ENCODE measurements at regions not wholly inside any gene's neighbourhood (a gene's known extent, or its start where the extent isn't known, plus 50 kb on each side); places are given as distances from the start of the nearest gene placed in this dataset.
"Not testable (repeated sequence)": the region's sequence is repeated elsewhere in the genome, so short reads cannot be mapped to it uniquely, and the experiment has no call there.

GRCh38 chr14:82911930-82912329 lies 1378.3 kb upstream of the SEL1L start:
- Histone ChIP-seq H3K36me3 (ENCODE audit: control insufficient read depth in 2 of 2, insufficient read depth in 2 of 2, low read length in 1 of 2) (no peaks in the 10 kb centered on the region), H3K9me3 (ENCODE audit: control insufficient read depth in 2 of 2, insufficient read depth in 1 of 2, low read length in 1 of 2) (no peaks in the 10 kb centered on the region), H3K4me3 (ENCODE audit: low read length in 2 of 2) (no peak overlapping the region), H3K4me1 (ENCODE audit: control insufficient read depth in 2 of 2, insufficient read depth in 2 of 2, low read length in 2 of 2) (no peaks in the 10 kb centered on the region), H3K27ac (ENCODE audit: low read depth in 1 of 2, low read length in 1 of 2) (no peak overlapping the region), H3K27me3 (ENCODE audit: control insufficient read depth in 2 of 2, insufficient read depth in 1 of 2, low read length in 1 of 2) (no peaks in the 10 kb centered on the region)
- no peak for DNase-seq (ENCODE audit: low read depth in 6 of 9, low spot score in 9 of 9)
- 73% methylated on average over 2 of the region's 2 CpGs for WGBS

- Histone ChIP-seq H3K4me1 (ENCODE audit: control insufficient read depth in 2 of 2, insufficient read depth in 2 of 2, low read length in 2 of 2) (no peaks in the 10 kb centered on the region), H3K27ac (ENCODE audit: low read depth in 1 of 2, low read length in 1 of 2) (no peak overlapping the region)
Observed at GRCh38 chr14:82913396-82913795, 1379.7 kb upstream of the SEL1L start.

GRCh38 chr14:82915381-82915780 lies 1381.7 kb upstream of the SEL1L start:
- Histone ChIP-seq H3K4me1 (ENCODE audit: control insufficient read depth in 2 of 2, insufficient read depth in 2 of 2, low read length in 2 of 2) (no peaks in the 10 kb centered on the region), H3K9me3 (ENCODE audit: control insufficient read depth in 2 of 2, insufficient read depth in 1 of 2, low read length in 1 of 2) (peaks cover 0 to 1% of the 10 kb centered on the region in 2 donors), H3K36me3 (ENCODE audit: control insufficient read depth in 2 of 2, insufficient read depth in 2 of 2, low read length in 1 of 2) (no peaks in the 10 kb centered on the region), H3K27me3 (ENCODE audit: control insufficient read depth in 2 of 2, insufficient read depth in 1 of 2, low read length in 1 of 2) (no peaks in the 10 kb centered on the region), H3K27ac (ENCODE audit: low read depth in 1 of 2, low read length in 1 of 2) (no peak overlapping the region), H3K4me3 (ENCODE audit: low read length in 2 of 2) (no peak overlapping the region)
- WGBS, result 71% methylated on average over 3 of the region's 3 CpGs
- no peak for DNase-seq (ENCODE audit: low read depth in 6 of 9, low spot score in 9 of 9)

More at GRCh38 chr14:82913396-82913795, 1379.7 kb upstream of the SEL1L start:
- no peak overlapping the region for H3K4me3 ChIP-seq (ENCODE audit: low read length in 2 of 2)
- DNase-seq (ENCODE audit: low read depth in 6 of 9, low spot score in 9 of 9), result no peak
- H3K9me3 ChIP-seq (ENCODE audit: control insufficient read depth in 2 of 2, insufficient read depth in 1 of 2, low read length in 1 of 2), result no peaks in the 10 kb centered on the region
- no peaks in the 10 kb centered on the region for H3K27me3 ChIP-seq (ENCODE audit: control insufficient read depth in 2 of 2, insufficient read depth in 1 of 2, low read length in 1 of 2)
- no peaks in the 10 kb centered on the region for H3K36me3 ChIP-seq (ENCODE audit: control insufficient read depth in 2 of 2, insufficient read depth in 2 of 2, low read length in 1 of 2)

GRCh38 chr14:82935691-82936090 lies 1402.0 kb upstream of the SEL1L start:
- DNase-seq (ENCODE audit: low read depth in 6 of 9, low spot score in 9 of 9), result no peak
- Histone ChIP-seq H3K27ac (ENCODE audit: low read depth in 1 of 2, low read length in 1 of 2) (no peak overlapping the region), H3K27me3 (ENCODE audit: control insufficient read depth in 2 of 2, insufficient read depth in 1 of 2, low read length in 1 of 2) (no peaks in the 10 kb centered on the region), H3K9me3 (ENCODE audit: control insufficient read depth in 2 of 2, insufficient read depth in 1 of 2, low read length in 1 of 2) (no peaks in the 10 kb centered on the region), H3K36me3 (ENCODE audit: control insufficient read depth in 2 of 2, insufficient read depth in 2 of 2, low read length in 1 of 2) (no peaks in the 10 kb centered on the region), H3K4me3 (ENCODE audit: low read length in 2 of 2) (no peak overlapping the region), H3K4me1 (ENCODE audit: control insufficient read depth in 2 of 2, insufficient read depth in 2 of 2, low read length in 2 of 2) (no peaks in the 10 kb centered on the region)
- 98% methylated on average over 1 of the region's 1 CpG for WGBS

- no peak overlapping the region for H3K27ac ChIP-seq (ENCODE audit: low read depth in 1 of 2, low read length in 1 of 2)
- no peaks in the 10 kb centered on the region for H3K9me3 ChIP-seq (ENCODE audit: control insufficient read depth in 2 of 2, insufficient read depth in 1 of 2, low read length in 1 of 2)
- no peaks in the 10 kb centered on the region for H3K27me3 ChIP-seq (ENCODE audit: control insufficient read depth in 2 of 2, insufficient read depth in 1 of 2, low read length in 1 of 2)
- no peak overlapping the region for H3K4me3 ChIP-seq (ENCODE audit: low read length in 2 of 2)
- H3K36me3 ChIP-seq (ENCODE audit: control insufficient read depth in 2 of 2, insufficient read depth in 2 of 2, low read length in 1 of 2), result no peaks in the 10 kb centered on the region
- no peak for DNase-seq (ENCODE audit: low read depth in 6 of 9, low spot score in 9 of 9)
- H3K4me1 ChIP-seq (ENCODE audit: control insufficient read depth in 2 of 2, insufficient read depth in 2 of 2, low read length in 2 of 2), result no peaks in the 10 kb centered on the region
Observed at GRCh38 chr14:82951171-82951570, 1417.5 kb upstream of the SEL1L start.

GRCh38 chr14:82963756-82964155 lies 1430.1 kb upstream of the SEL1L start:
- no peak for DNase-seq (ENCODE audit: low read depth in 6 of 9, low spot score in 9 of 9)
- 93% methylated on average over 2 of the region's 2 CpGs for WGBS

GRCh38 chr14:82987502-82988124 lies 1454.0 kb upstream of the SEL1L start:
- no peaks in the 10 kb centered on the region for H3K9me3 ChIP-seq (ENCODE audit: control insufficient read depth in 2 of 2, insufficient read depth in 1 of 2, low read length in 1 of 2)
- no peak overlapping the region for H3K27ac ChIP-seq (ENCODE audit: low read depth in 1 of 2, low read length in 1 of 2)
- no peaks in the 10 kb centered on the region for H3K4me1 ChIP-seq (ENCODE audit: control insufficient read depth in 2 of 2, insufficient read depth in 2 of 2, low read length in 2 of 2)
- 75% methylated on average over 5 of the region's 5 CpGs for WGBS
- no peak for DNase-seq (ENCODE audit: low read depth in 6 of 9, low spot score in 9 of 9)
- H3K4me3 ChIP-seq (ENCODE audit: low read length in 2 of 2), result no peak overlapping the region
- no peaks in the 10 kb centered on the region for H3K27me3 ChIP-seq (ENCODE audit: control insufficient read depth in 2 of 2, insufficient read depth in 1 of 2, low read length in 1 of 2)
- H3K36me3 ChIP-seq (ENCODE audit: control insufficient read depth in 2 of 2, insufficient read depth in 2 of 2, low read length in 1 of 2), result no peaks in the 10 kb centered on the region

More at GRCh38 chr14:82963756-82964155, 1430.1 kb upstream of the SEL1L start:
- no peak overlapping the region for H3K27ac ChIP-seq (ENCODE audit: low read depth in 1 of 2, low read length in 1 of 2)
- no peaks in the 10 kb centered on the region for H3K9me3 ChIP-seq (ENCODE audit: control insufficient read depth in 2 of 2, insufficient read depth in 1 of 2, low read length in 1 of 2)
- no peaks in the 10 kb centered on the region for H3K4me1 ChIP-seq (ENCODE audit: control insufficient read depth in 2 of 2, insufficient read depth in 2 of 2, low read length in 2 of 2)
- H3K4me3 ChIP-seq (ENCODE audit: low read length in 2 of 2), result no peak overlapping the region
- H3K27me3 ChIP-seq (ENCODE audit: control insufficient read depth in 2 of 2, insufficient read depth in 1 of 2, low read length in 1 of 2), result no peaks in the 10 kb centered on the region
- H3K36me3 ChIP-seq (ENCODE audit: control insufficient read depth in 2 of 2, insufficient read depth in 2 of 2, low read length in 1 of 2), result no peaks in the 10 kb centered on the region

- not testable (repeated sequence) for DNase-seq (ENCODE audit: low read depth in 6 of 9, low spot score in 9 of 9); H3K9me3 ChIP-seq (ENCODE audit: control insufficient read depth in 2 of 2, insufficient read depth in 1 of 2, low read length in 1 of 2); H3K36me3 ChIP-seq (ENCODE audit: control insufficient read depth in 2 of 2, insufficient read depth in 2 of 2, low read length in 1 of 2); H3K4me1 ChIP-seq (ENCODE audit: control insufficient read depth in 2 of 2, insufficient read depth in 2 of 2, low read length in 2 of 2); H3K27ac ChIP-seq (ENCODE audit: low read depth in 1 of 2, low read length in 1 of 2); H3K27me3 ChIP-seq (ENCODE audit: control insufficient read depth in 2 of 2, insufficient read depth in 1 of 2, low read length in 1 of 2); H3K4me3 ChIP-seq (ENCODE audit: low read length in 2 of 2)
- WGBS, result 92% methylated on average over 8 of the region's 8 CpGs
Observed at GRCh38 chr14:82994547-82994946, 1460.9 kb upstream of the SEL1L start.

GRCh38 chr14:82999802-83000201 lies 1466.1 kb upstream of the SEL1L start:
- no peaks in the 10 kb centered on the region for H3K4me1 ChIP-seq (ENCODE audit: control insufficient read depth in 2 of 2, insufficient read depth in 2 of 2, low read length in 2 of 2)
- DNase-seq (ENCODE audit: low read depth in 6 of 9, low spot score in 9 of 9), result no peak
- H3K27ac ChIP-seq (ENCODE audit: low read depth in 1 of 2, low read length in 1 of 2), result no peak overlapping the region
- H3K36me3 ChIP-seq (ENCODE audit: control insufficient read depth in 2 of 2, insufficient read depth in 2 of 2, low read length in 1 of 2), result no peaks in the 10 kb centered on the region
- H3K9me3 ChIP-seq (ENCODE audit: control insufficient read depth in 2 of 2, insufficient read depth in 1 of 2, low read length in 1 of 2), result no peaks in the 10 kb centered on the region
- no peaks in the 10 kb centered on the region for H3K27me3 ChIP-seq (ENCODE audit: control insufficient read depth in 2 of 2, insufficient read depth in 1 of 2, low read length in 1 of 2)
- no peak overlapping the region for H3K4me3 ChIP-seq (ENCODE audit: low read length in 2 of 2)

Data from thymus (tissue), 11 donors.